ENCODE measurements at regions not wholly inside any gene's neighbourhood (a gene's known extent, or its start where the extent isn't known, plus 50 kb on each side); places are given as distances from the start of the nearest gene placed in this dataset.

DNA sequence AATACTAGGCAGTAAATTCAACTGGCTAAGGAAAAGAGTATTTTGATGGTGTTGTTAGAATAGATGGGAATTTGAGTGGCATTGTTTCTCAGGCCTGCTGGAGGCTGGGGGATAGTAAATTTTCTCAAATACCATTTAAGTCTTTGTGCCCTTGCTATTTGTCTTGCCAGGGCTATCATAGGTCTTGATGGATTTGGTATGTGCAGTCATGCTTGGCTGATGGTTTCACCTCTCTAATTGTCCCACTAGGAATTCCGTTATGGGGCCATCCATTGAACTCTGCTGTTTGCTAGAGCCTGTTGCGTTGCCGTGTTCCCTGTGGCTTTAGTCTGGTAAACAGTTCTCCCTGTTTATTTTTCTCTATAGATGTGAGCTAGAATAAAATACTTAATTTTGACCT, 438.1 kb upstream of the FAM98A start:
- Histone ChIP-seq H3K9me3 (replicated peaks in 1 of 2; ENCODE audit: control insufficient read depth in 1 of 2, insufficient read depth in 1 of 2, low read length in 2 of 2) (no peaks in the 10 kb centered on the region), H3K4me3 (replicated peaks in 1 of 3; ENCODE audit: low read depth in 2 of 3, low read length in 3 of 3) (no peak overlapping the region), H3K4me1 (ENCODE audit: control insufficient read depth in 1 of 2, insufficient read depth in 2 of 2, low read length in 2 of 2) (no peaks in the 10 kb centered on the region), H4K20me1 (ENCODE audit: insufficient read depth, low read length) (no peaks in the 10 kb centered on the region), H3K36me3 (replicated peaks in 1 of 2; ENCODE audit: control insufficient read depth in 1 of 2, insufficient read depth in 2 of 2, low read length in 2 of 2) (no peaks in the 10 kb centered on the region), H2AFZ (ENCODE audit: insufficient read depth, low read depth, low read length, poor library complexity, severe bottlenecking) (no peak overlapping the region), H3K4me2 (replicated peaks; ENCODE audit: extremely low read depth, low read length, poor library complexity, severe bottlenecking) (no peak overlapping the region), H3K27me3 (ENCODE audit: control insufficient read depth in 2 of 2, insufficient read depth in 2 of 2, low read length in 2 of 2) (no peaks in the 10 kb centered on the region), H3K79me2 (ENCODE audit: insufficient read depth, low read length) (no peaks in the 10 kb centered on the region), H3K27ac (ENCODE audit: low read depth in 1 of 2, low read length in 2 of 2) (no peak overlapping the region), H3K9ac (ENCODE audit: insufficient read depth, low read length, poor library complexity, severe bottlenecking) (no peak overlapping the region)
- WGBS (ENCODE audit: insufficient coverage), result no CpG with 5 or more reads among the region's 3 CpGs
- H3K27me3 Mint-ChIP-seq (ENCODE audit: low read depth in 3 of 3), result peaks cover 0 to 3% (median 0%) of the 10 kb centered on the region in 3 donors
- intact Hi-C loops (cut with micrococcal nuclease), result no loop called here
- peaks cover 0 to 2% (median 0%) of the 10 kb centered on the region in 7 donors for H3K9me3 Mint-ChIP-seq
- no peaks in the 10 kb centered on the region for H3K4me1 Mint-ChIP-seq
- H3K27ac Mint-ChIP-seq, result no peak overlapping the region
- TF ChIP-seq, protein P1, sequence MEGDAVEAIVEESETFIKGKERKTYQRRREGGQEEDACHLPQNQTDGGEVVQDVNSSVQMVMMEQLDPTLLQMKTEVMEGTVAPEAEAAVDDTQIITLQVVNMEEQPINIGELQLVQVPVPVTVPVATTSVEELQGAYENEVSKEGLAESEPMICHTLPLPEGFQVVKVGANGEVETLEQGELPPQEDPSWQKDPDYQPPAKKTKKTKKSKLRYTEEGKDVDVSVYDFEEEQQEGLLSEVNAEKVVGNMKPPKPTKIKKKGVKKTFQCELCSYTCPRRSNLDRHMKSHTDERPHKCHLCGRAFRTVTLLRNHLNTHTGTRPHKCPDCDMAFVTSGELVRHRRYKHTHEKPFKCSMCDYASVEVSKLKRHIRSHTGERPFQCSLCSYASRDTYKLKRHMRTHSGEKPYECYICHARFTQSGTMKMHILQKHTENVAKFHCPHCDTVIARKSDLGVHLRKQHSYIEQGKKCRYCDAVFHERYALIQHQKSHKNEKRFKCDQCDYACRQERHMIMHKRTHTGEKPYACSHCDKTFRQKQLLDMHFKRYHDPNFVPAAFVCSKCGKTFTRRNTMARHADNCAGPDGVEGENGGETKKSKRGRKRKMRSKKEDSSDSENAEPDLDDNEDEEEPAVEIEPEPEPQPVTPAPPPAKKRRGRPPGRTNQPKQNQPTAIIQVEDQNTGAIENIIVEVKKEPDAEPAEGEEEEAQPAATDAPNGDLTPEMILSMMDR (IDR thresholded peaks at IDR 0.05), result no peak
- H3K4me3 Mint-ChIP-seq, result no peak overlapping the region
- DNase-seq, result no peak
- no peaks in the 10 kb centered on the region for H3K36me3 Mint-ChIP-seq

DNA sequence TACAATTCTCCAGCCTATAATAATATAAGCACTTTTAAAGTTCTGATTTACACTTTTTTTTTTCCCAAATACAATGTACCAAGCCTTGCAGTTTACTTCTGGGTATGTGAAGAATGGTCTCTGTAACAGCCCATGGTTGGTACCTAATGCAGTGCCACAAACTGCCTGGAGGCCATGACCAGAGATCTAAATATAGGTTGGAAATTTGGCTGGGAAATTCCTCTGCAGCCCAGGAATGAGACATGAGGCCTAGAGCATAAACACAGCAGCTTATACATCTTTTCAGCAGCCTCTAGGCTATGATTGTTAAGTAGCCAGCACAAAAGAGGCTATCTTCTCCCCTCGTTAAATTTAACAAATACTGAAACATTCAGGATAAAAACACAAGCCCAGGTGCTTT, 432.0 kb upstream of the FAM98A start:
- WGBS (ENCODE audit: insufficient coverage), result no CpG with 5 or more reads among the region's 1 CpG
- H3K27me3 ChIP-seq (ENCODE audit: control insufficient read depth in 2 of 2, insufficient read depth in 2 of 2, low read length in 2 of 2), result no peaks in the 10 kb centered on the region
- Mint-ChIP-seq H3K4me3 (no peak overlapping the region), H3K9me3 (peaks cover 0 to 6% (median 3%) of the 10 kb centered on the region in 7 donors), H3K4me1 (no peaks in the 10 kb centered on the region), H3K27me3 (ENCODE audit: low read depth in 3 of 3) (peaks cover 0 to 1% (median 1%) of the 10 kb centered on the region in 3 donors), H3K36me3 (no peaks in the 10 kb centered on the region), H3K27ac (no peak overlapping the region)
- H4K20me1 ChIP-seq (ENCODE audit: insufficient read depth, low read length), result no peaks in the 10 kb centered on the region
- DNase-seq, result no peak
- no peak overlapping the region for H3K4me2 ChIP-seq (replicated peaks; ENCODE audit: extremely low read depth, low read length, poor library complexity, severe bottlenecking)
- H3K4me1 ChIP-seq (ENCODE audit: control insufficient read depth in 1 of 2, insufficient read depth in 2 of 2, low read length in 2 of 2), result no peaks in the 10 kb centered on the region
- no peak overlapping the region for H3K27ac ChIP-seq (ENCODE audit: low read depth in 1 of 2, low read length in 2 of 2)
- intact Hi-C loops (cut with micrococcal nuclease), result no loop called here
- no peak overlapping the region for H3K4me3 ChIP-seq (replicated peaks in 1 of 3; ENCODE audit: low read depth in 2 of 3, low read length in 3 of 3)
- no peak overlapping the region for H2AFZ ChIP-seq (ENCODE audit: insufficient read depth, low read depth, low read length, poor library complexity, severe bottlenecking)
- TF ChIP-seq, protein P1 (IDR thresholded peaks at IDR 0.05), result no peak
- no peaks in the 10 kb centered on the region for H3K79me2 ChIP-seq (ENCODE audit: insufficient read depth, low read length)
- no peak overlapping the region for H3K9ac ChIP-seq (ENCODE audit: insufficient read depth, low read length, poor library complexity, severe bottlenecking)
- no peaks in the 10 kb centered on the region for H3K36me3 ChIP-seq (replicated peaks in 1 of 2; ENCODE audit: control insufficient read depth in 1 of 2, insufficient read depth in 2 of 2, low read length in 2 of 2)
- no peaks in the 10 kb centered on the region for H3K9me3 ChIP-seq (replicated peaks in 1 of 2; ENCODE audit: control insufficient read depth in 1 of 2, insufficient read depth in 1 of 2, low read length in 2 of 2)

Measured in CD14-positive monocyte (primary cell).